ENCODE measurements at regions not wholly inside any gene's neighbourhood (a gene's known extent, or its start where the extent isn't known, plus 50 kb on each side); places are given as distances from the start of the nearest gene placed in this dataset.

DNA sequence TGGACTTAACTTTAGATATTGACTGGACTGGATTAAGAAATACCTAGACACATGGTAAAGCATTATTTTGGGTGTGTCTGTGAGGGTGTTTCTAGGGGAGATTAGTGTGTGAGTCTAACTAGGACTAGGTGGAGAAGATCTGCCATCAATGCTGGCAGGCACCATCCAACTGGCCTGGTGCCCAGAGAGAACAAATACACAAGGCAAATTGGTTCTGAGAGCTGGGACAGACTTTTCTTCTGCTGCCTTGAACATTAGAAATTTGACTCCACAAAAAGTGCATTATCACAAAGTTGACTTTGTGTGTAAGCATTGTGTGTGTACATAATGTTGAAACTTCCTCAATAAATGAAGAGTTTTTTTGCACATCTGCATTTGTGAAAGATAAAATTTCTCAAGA lies 522.1 kb downstream of the SUCLA2 start:
- TF ChIP-seq, protein P1, sequence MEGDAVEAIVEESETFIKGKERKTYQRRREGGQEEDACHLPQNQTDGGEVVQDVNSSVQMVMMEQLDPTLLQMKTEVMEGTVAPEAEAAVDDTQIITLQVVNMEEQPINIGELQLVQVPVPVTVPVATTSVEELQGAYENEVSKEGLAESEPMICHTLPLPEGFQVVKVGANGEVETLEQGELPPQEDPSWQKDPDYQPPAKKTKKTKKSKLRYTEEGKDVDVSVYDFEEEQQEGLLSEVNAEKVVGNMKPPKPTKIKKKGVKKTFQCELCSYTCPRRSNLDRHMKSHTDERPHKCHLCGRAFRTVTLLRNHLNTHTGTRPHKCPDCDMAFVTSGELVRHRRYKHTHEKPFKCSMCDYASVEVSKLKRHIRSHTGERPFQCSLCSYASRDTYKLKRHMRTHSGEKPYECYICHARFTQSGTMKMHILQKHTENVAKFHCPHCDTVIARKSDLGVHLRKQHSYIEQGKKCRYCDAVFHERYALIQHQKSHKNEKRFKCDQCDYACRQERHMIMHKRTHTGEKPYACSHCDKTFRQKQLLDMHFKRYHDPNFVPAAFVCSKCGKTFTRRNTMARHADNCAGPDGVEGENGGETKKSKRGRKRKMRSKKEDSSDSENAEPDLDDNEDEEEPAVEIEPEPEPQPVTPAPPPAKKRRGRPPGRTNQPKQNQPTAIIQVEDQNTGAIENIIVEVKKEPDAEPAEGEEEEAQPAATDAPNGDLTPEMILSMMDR (IDR thresholded peaks at IDR 0.05): no peak
- no peak for TF ChIP-seq POLR2A (IDR thresholded peaks at IDR 0.05)
